NCI-H446 treated with DMSO at 0.1 percent for 48 hours (cell line): ENCODE measurements at regions not wholly inside any gene's neighbourhood (a gene's known extent, or its start where the extent isn't known, plus 50 kb on each side); places are given as distances from the start of the nearest gene placed in this dataset.
"Not testable (repeated sequence)": the region's sequence is repeated elsewhere in the genome, so short reads cannot be mapped to it uniquely, and the experiment has no call there.

Experiments used
- DNase-seq: peaks from one replicate; lab custom pipeline; 2025; lab: John Stamatoyannopoulos, UW

GRCh38 chr5:98500811-98501210, 272.7 kb upstream of the RGMB start:
- no peak for DNase-seq

GRCh38 chr5:98503616-98504015, 269.8 kb upstream of the RGMB start:
- DNase-seq, result no peak

GRCh38 chr5:98504505-98504904, 269.0 kb upstream of the RGMB start:
- no peak for DNase-seq

GRCh38 chr5:98510143-98510985, 263.1 kb upstream of the RGMB start:
- DNase-seq, result no peak

- DNase-seq, result no peak
These were observed 260.1 kb upstream of the RGMB start for GRCh38 chr5:98513380-98513779.

GRCh38 chr5:98514215-98514614, 259.2 kb upstream of the RGMB start:
- DNase-seq, result no peak

GRCh38 chr5:98516701-98517100, 256.8 kb upstream of the RGMB start:
- no peak for DNase-seq

- no peak for DNase-seq
These were observed 255.7 kb upstream of the RGMB start for GRCh38 chr5:98517560-98518366.

- DNase-seq, result no peak
These were observed 254.7 kb upstream of the RGMB start for GRCh38 chr5:98518754-98519153.

- no peak for DNase-seq
These were observed 253.9 kb upstream of the RGMB start for GRCh38 chr5:98519571-98519970.

GRCh38 chr5:98521821-98522220, 251.6 kb upstream of the RGMB start:
- no peak for DNase-seq

- no peak for DNase-seq
These were observed 248.7 kb upstream of the RGMB start for GRCh38 chr5:98524773-98525172.

GRCh38 chr5:98527846-98528245, 245.6 kb upstream of the RGMB start:
- DNase-seq, result no peak

GRCh38 chr5:98529321-98529720, 244.1 kb upstream of the RGMB start:
- no peak for DNase-seq

GRCh38 chr5:98530224-98530623, 243.2 kb upstream of the RGMB start:
- no peak for DNase-seq

GRCh38 chr5:98535901-98536300, 237.6 kb upstream of the RGMB start:
- DNase-seq, result no peak

GRCh38 chr5:98540056-98540455, 233.4 kb upstream of the RGMB start:
- DNase-seq, result no peak

- DNase-seq, result no peak
These were observed 231.8 kb upstream of the RGMB start for GRCh38 chr5:98541641-98542040.

GRCh38 chr5:98543490-98543889, 230.0 kb upstream of the RGMB start:
- DNase-seq, result no peak

GRCh38 chr5:98546924-98547323, 226.5 kb upstream of the RGMB start:
- not testable (repeated sequence) for DNase-seq

GRCh38 chr5:98556712-98557111, 216.8 kb upstream of the RGMB start:
- no peak for DNase-seq

- no peak for DNase-seq
These were observed 215.5 kb upstream of the RGMB start for GRCh38 chr5:98557916-98558315.
